B cell (primary cell): ENCODE measurements at regions not wholly inside any gene's neighbourhood (a gene's known extent, or its start where the extent isn't known, plus 50 kb on each side); places are given as distances from the start of the nearest gene placed in this dataset.

Experiments
- CTCF ChIP-seq: fragments of 200-600 bp; IDR thresholded peaks from one replicate; pipeline ENCODE4 v1.8.0; 2022; ENCODE audit warnings: antibody characterized with exemption, mild to moderate bottlenecking
- EZH2 ChIP-seq: IDR thresholded peaks from 2 replicates; pipeline ENCODE4 v1.6.1; 2012; ENCODE audit warnings: borderline replicate concordance, low read depth, mild to moderate bottlenecking, moderate library complexity, low read length; ENCODE audit not compliant: insufficient read depth, poor library complexity, severe bottlenecking

- no peak for TF ChIP-seq CTCF
- no peak for TF ChIP-seq EZH2
Observed at GRCh38 chr1:208757846-208758245, 513.7 kb upstream of the PLXNA2 start.
